Activated CD4-positive, alpha-beta T cell treated with anti-CD3 and anti-CD28 coated beads for 1 hour (primary cell): ENCODE measurements at regions not wholly inside any gene's neighbourhood (a gene's known extent, or its start where the extent isn't known, plus 50 kb on each side); places are given as distances from the start of the nearest gene placed in this dataset.

Experiments used
- DNase-seq: peaks from one replicate; pipeline ENCODE4 v3.0.0-alpha.2; 2020

- no peak for DNase-seq
Observed at GRCh38 chr7:106606120-106606519, 54.8 kb downstream of the CCDC71L start.

- DNase-seq: no peak
Observed at GRCh38 chr7:106604971-106605370, 56.0 kb downstream of the CCDC71L start.

- no peak for DNase-seq
Observed at GRCh38 chr7:106604303-106604924, 56.5 kb downstream of the CCDC71L start.

GRCh38 chr7:106603346-106603745 lies 57.6 kb downstream of the CCDC71L start:
- no peak for DNase-seq

- DNase-seq: no peak
Observed at GRCh38 chr7:106602062-106602461, 58.9 kb downstream of the CCDC71L start.

- no peak for DNase-seq
Observed at GRCh38 chr7:106600569-106601373, 60.2 kb downstream of the CCDC71L start.

- DNase-seq: no peak
Observed at GRCh38 chr7:106599343-106599698, 61.6 kb downstream of the CCDC71L start.

GRCh38 chr7:106598663-106599342 lies 62.2 kb downstream of the CCDC71L start:
- DNase-seq: peak; percentile 36

GRCh38 chr7:106597751-106598546 lies 63.0 kb downstream of the CCDC71L start:
- DNase-seq: no peak

GRCh38 chr7:106597014-106597413 lies 63.9 kb downstream of the CCDC71L start:
- no peak for DNase-seq

- no peak for DNase-seq
Observed at GRCh38 chr7:106595922-106596321, 65.0 kb downstream of the CCDC71L start.

- no peak for DNase-seq
Observed at GRCh38 chr7:106593028-106593417, 67.9 kb downstream of the CCDC71L start.

- DNase-seq: no peak
Observed at GRCh38 chr7:106592282-106593027, 68.5 kb downstream of the CCDC71L start.

GRCh38 chr7:106591146-106591545 lies 69.8 kb downstream of the CCDC71L start:
- no peak for DNase-seq

- DNase-seq: no peak
Observed at GRCh38 chr7:106590209-106590816, 70.6 kb downstream of the CCDC71L start.

- no peak for DNase-seq
Observed at GRCh38 chr7:106589198-106589879, 71.6 kb downstream of the CCDC71L start.

- no peak for DNase-seq
Observed at GRCh38 chr7:106588422-106589197, 72.3 kb downstream of the CCDC71L start.

- DNase-seq: no peak
Observed at GRCh38 chr7:106584914-106585759, 75.8 kb downstream of the CCDC71L start.
